SK-N-SH treated with all-trans-retinoic acid at 6 μM for 48 hours (cell line): ENCODE measurements at regions not wholly inside any gene's neighbourhood (a gene's known extent, or its start where the extent isn't known, plus 50 kb on each side); places are given as distances from the start of the nearest gene placed in this dataset.

Experiments
- ATAC-seq: fragments of 200-7000 bp; cut with Tn5 transposase; 3 replicates; pipeline ENCODE4 v1.9.1; 2020; ENCODE audit warnings: mild to moderate bottlenecking, moderate library complexity
- ARNTL ChIP-seq: fragments of 450-650 bp; formaldehyde crosslinking; IDR thresholded peaks from 2 replicates; pipeline ENCODE4 v1.5.0; 2020; ENCODE audit warnings: low read depth, mild to moderate bottlenecking, moderate library complexity, borderline replicate concordance
- CREB5 ChIP-seq: fragments of 250-450 bp; sonication (Bioruptor Pico); IDR thresholded peaks from 2 replicates; pipeline ENCODE4 v1.5.1; 2020; ENCODE audit warnings: low read depth, mild to moderate bottlenecking, moderate library complexity
- CSDC2 ChIP-seq: fragments of 250-450 bp; sonication (Bioruptor Pico); IDR thresholded peaks from 2 replicates; pipeline ENCODE4 v1.5.0; 2020; ENCODE audit warnings: mild to moderate bottlenecking, moderate library complexity
- CSRNP3 ChIP-seq: fragments of 250-450 bp; sonication (Bioruptor Pico); IDR thresholded peaks from 2 replicates; pipeline ENCODE4 v1.5.1; 2021; ENCODE audit warnings: mild to moderate bottlenecking, moderate library complexity
- ESRRG ChIP-seq: fragments of 250-450 bp; sonication (Bioruptor Pico); IDR thresholded peaks from 2 replicates; pipeline ENCODE4 v1.6.1; 2021; ENCODE audit warnings: mild to moderate bottlenecking
- GLIS3 ChIP-seq: fragments of 250-450 bp; sonication (Bioruptor Pico); IDR thresholded peaks from 2 replicates; pipeline ENCODE4 v1.5.0; 2020; ENCODE audit warnings: mild to moderate bottlenecking, moderate library complexity
- ISL1 ChIP-seq: fragments of 250-450 bp; sonication (Bioruptor Pico); IDR thresholded peaks from 2 replicates; pipeline ENCODE4 v2.1.2; 2022; ENCODE audit warnings: mild to moderate bottlenecking, moderate library complexity
- OSR1 ChIP-seq: fragments of 250-450 bp; sonication (Bioruptor Pico); IDR thresholded peaks from 2 replicates; pipeline ENCODE4 v1.8.0; 2022; ENCODE audit warnings: moderate library complexity, mild to moderate bottlenecking, inconsistent platforms
- POU6F1 ChIP-seq: fragments of 250-450 bp; sonication (Bioruptor Pico); IDR thresholded peaks from 2 replicates; pipeline ENCODE4 v1.8.0; 2021; ENCODE audit warnings: low read depth, mild to moderate bottlenecking, moderate library complexity, borderline replicate concordance
- PPARA ChIP-seq: fragments of 250-450 bp; sonication (Bioruptor Pico); IDR thresholded peaks from 2 replicates; pipeline ENCODE4 v1.5.0; 2020; ENCODE audit warnings: mild to moderate bottlenecking, borderline replicate concordance
- RARB ChIP-seq: fragments of 250-450 bp; sonication (Bioruptor Pico); IDR thresholded peaks from 2 replicates; pipeline ENCODE4 v1.8.0; 2021; ENCODE audit warnings: mild to moderate bottlenecking, moderate library complexity
- SNAI2 ChIP-seq: fragments of 250-450 bp; sonication (Bioruptor Pico); IDR thresholded peaks from 2 replicates; pipeline ENCODE4 v1.5.0; 2020; ENCODE audit warnings: mild to moderate bottlenecking, moderate library complexity
- TCF4 ChIP-seq: fragments of 250-450 bp; sonication (Bioruptor Pico); IDR thresholded peaks from 2 replicates; pipeline ENCODE4 v1.8.0; 2021; ENCODE audit warnings: mild to moderate bottlenecking, moderate library complexity, borderline replicate concordance
- TOX ChIP-seq: fragments of 250-450 bp; sonication (Bioruptor Pico); IDR thresholded peaks from 2 replicates; pipeline ENCODE4 v1.8.0; 2021; ENCODE audit warnings: mild to moderate bottlenecking, moderate library complexity, borderline replicate concordance
- TSHZ2 ChIP-seq: fragments of 250-450 bp; sonication (Bioruptor Pico); IDR thresholded peaks from 2 replicates; pipeline ENCODE4 v1.5.0; 2020; ENCODE audit warnings: mild to moderate bottlenecking, moderate library complexity
- ZC3H10 ChIP-seq: fragments of 250-450 bp; sonication (Bioruptor Pico); IDR thresholded peaks from 2 replicates; pipeline ENCODE4 v1.5.1; 2021; ENCODE audit warnings: mild to moderate bottlenecking, moderate library complexity
- ZFP3 ChIP-seq: fragments of 250-450 bp; sonication (Bioruptor Pico); IDR thresholded peaks from 2 replicates; pipeline ENCODE4 v1.5.0; 2020; ENCODE audit warnings: mild to moderate bottlenecking, moderate library complexity
- ZFP30 ChIP-seq: fragments of 450-650 bp; formaldehyde crosslinking; IDR thresholded peaks from 2 replicates; pipeline ENCODE4 v1.5.0; 2022; ENCODE audit warnings: mild to moderate bottlenecking, moderate library complexity
- ZNF565 ChIP-seq: fragments of 450-650 bp; formaldehyde crosslinking; conservative IDR thresholded peaks from 2 replicates; pipeline ENCODE4 v1.5.0; 2020; ENCODE audit warnings: low read depth, mild to moderate bottlenecking, moderate library complexity
- ZNF70 ChIP-seq: fragments of 450-650 bp; formaldehyde crosslinking; IDR thresholded peaks from 2 replicates; pipeline ENCODE4 v1.5.0; 2020; ENCODE audit warnings: mild to moderate bottlenecking, moderate library complexity

- TF ChIP-seq OSR1 (CRISPR knock-in tag) (no peak), ZNF70 (CRISPR knock-in tag) (no peak), CSDC2 (CRISPR knock-in tag) (no peak)
These were observed 122.1 kb upstream of the KAZN start (continued) for GRCh38 chr1:14476170-14476955.

GRCh38 chr1:14478120-14478519 lies 120.4 kb upstream of the KAZN start:
- no peak for TF ChIP-seq ZNF70 (CRISPR knock-in tag)
- no peak for TF ChIP-seq CSRNP3 (CRISPR knock-in tag)
- no peak for TF ChIP-seq ISL1 (CRISPR knock-in tag)
- TF ChIP-seq PPARA (CRISPR knock-in tag): no peak
- TF ChIP-seq ZFP30 (CRISPR knock-in tag): no peak
- no peak for TF ChIP-seq TSHZ2 (CRISPR knock-in tag)
- no peak for TF ChIP-seq CREB5 (CRISPR knock-in tag)
- no peak for TF ChIP-seq ZNF565 (CRISPR knock-in tag)
- TF ChIP-seq RARB (CRISPR knock-in tag): no peak
- no peak for TF ChIP-seq POU6F1 (CRISPR knock-in tag)
- TF ChIP-seq TOX (CRISPR knock-in tag): no peak
- TF ChIP-seq OSR1 (CRISPR knock-in tag): no peak
- no peak for TF ChIP-seq ZFP3 (CRISPR knock-in tag)
- no peak for TF ChIP-seq SNAI2 (CRISPR knock-in tag)
- no peak for TF ChIP-seq ESRRG (CRISPR knock-in tag)
- no peak for ATAC-seq

- no peak for ATAC-seq
- TF ChIP-seq ZNF565 (CRISPR knock-in tag) (no peak), TCF4 (CRISPR knock-in tag) (no peak)
These were observed 118.6 kb upstream of the KAZN start for GRCh38 chr1:14479865-14480264.

GRCh38 chr1:14482784-14483450 lies 115.6 kb upstream of the KAZN start:
- ATAC-seq: no peak
- TF ChIP-seq CSRNP3 (CRISPR knock-in tag) (no peak), TSHZ2 (CRISPR knock-in tag) (no peak), ZFP3 (CRISPR knock-in tag) (no peak), GLIS3 (CRISPR knock-in tag) (no peak), ZFP30 (CRISPR knock-in tag) (no peak), ESRRG (CRISPR knock-in tag) (no peak), ZC3H10 (CRISPR knock-in tag) (no peak), OSR1 (CRISPR knock-in tag) (no peak), SNAI2 (CRISPR knock-in tag) (no peak), TCF4 (CRISPR knock-in tag) (no peak), POU6F1 (CRISPR knock-in tag) (no peak), ARNTL (CRISPR knock-in tag) (no peak), TOX (CRISPR knock-in tag) (no peak), PPARA (CRISPR knock-in tag) (no peak)
